ENCODE measurements at regions not wholly inside any gene's neighbourhood (a gene's known extent, or its start where the extent isn't known, plus 50 kb on each side); places are given as distances from the start of the nearest gene placed in this dataset.

GRCh38 chr5:13385066-13385465, 559.4 kb downstream of the DNAH5 start:
- TF ChIP-seq CTCF (IDR thresholded peaks at IDR 0.05) (no peak), EP300 (IDR thresholded peaks at IDR 0.05) (no peak), POLR2A (IDR thresholded peaks at IDR 0.05) (no peak)
